WERI-Rb-1 (cell line): ENCODE measurements at regions not wholly inside any gene's neighbourhood (a gene's known extent, or its start where the extent isn't known, plus 50 kb on each side); places are given as distances from the start of the nearest gene placed in this dataset.

Experiments
- DNase-seq: peaks from one replicate; pipeline ENCODE4 v3.0.0-alpha.2; 2020
- H3K27ac ChIP-seq: fragments of 250-450 bp; sonication (Bioruptor Pico); 2 replicates; pipeline ENCODE4 v1.5.1; 2020; ENCODE audit warnings: mild to moderate bottlenecking, moderate library complexity
- H3K27me3 ChIP-seq: fragments of 250-450 bp; sonication (Bioruptor Pico); 2 replicates; pipeline ENCODE4 v1.5.1; 2021; ENCODE audit warnings: mild to moderate bottlenecking, low read depth, moderate library complexity; ENCODE audit not compliant: insufficient read depth, severe bottlenecking
- H3K36me3 ChIP-seq: fragments of 250-450 bp; sonication (Bioruptor Pico); 2 replicates; pipeline ENCODE4 v1.5.1; 2020; ENCODE audit warnings: mild to moderate bottlenecking, moderate library complexity
- H3K4me3 ChIP-seq: 2 replicates; pipeline ENCODE4 v1.5.1; 2011; ENCODE audit warnings: low read depth, mild to moderate bottlenecking, control low read depth, low read length
- H3K9me3 ChIP-seq: fragments of 250-450 bp; sonication (Bioruptor Pico); 2 replicates; pipeline ENCODE4 v1.5.1; 2021; ENCODE audit warnings: mild to moderate bottlenecking, moderate library complexity; ENCODE audit not compliant: severe bottlenecking
- CTCF ChIP-seq: IDR thresholded peaks from 2 replicates; pipeline ENCODE4 v1.5.1; 2011; ENCODE audit warnings: low read depth, mild to moderate bottlenecking, control low read depth, inconsistent platforms, low read length

DNA sequence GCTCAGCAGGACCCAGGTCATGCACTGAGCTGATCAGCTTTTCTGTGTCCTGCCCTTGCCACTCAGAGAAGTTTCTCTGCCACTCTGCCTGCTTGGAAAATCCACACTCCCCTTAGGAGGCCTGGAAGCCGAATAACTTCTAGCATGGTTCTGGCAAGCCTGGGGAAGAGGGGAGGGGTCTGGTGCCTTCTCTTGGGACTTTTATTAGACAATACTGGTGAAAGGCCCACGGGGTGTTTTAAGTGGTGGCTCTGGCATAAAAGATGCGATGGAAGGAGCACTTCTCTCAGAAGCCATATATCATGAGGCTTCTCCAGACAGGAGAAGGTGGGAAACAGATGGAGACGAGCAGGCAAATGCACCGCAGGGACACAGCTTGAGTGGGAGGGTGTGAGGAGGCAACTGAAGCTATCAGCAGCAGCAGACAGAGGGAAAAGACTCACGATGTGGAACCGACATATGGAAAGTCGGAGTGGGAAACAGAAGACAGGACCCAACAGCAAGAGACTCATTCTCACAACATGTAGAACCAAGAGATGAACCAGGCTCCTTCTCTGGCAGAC, 141.8 kb upstream of the CTNNA2 start:
- Histone ChIP-seq H3K27ac (no peak overlapping the region), H3K9me3 (no peaks in the 10 kb centered on the region), H3K36me3 (no peaks in the 10 kb centered on the region), H3K27me3 (no peaks in the 10 kb centered on the region), H3K4me3 (no peak overlapping the region)
- peak; percentile 9 for DNase-seq
- TF ChIP-seq CTCF = no peak

DNA sequence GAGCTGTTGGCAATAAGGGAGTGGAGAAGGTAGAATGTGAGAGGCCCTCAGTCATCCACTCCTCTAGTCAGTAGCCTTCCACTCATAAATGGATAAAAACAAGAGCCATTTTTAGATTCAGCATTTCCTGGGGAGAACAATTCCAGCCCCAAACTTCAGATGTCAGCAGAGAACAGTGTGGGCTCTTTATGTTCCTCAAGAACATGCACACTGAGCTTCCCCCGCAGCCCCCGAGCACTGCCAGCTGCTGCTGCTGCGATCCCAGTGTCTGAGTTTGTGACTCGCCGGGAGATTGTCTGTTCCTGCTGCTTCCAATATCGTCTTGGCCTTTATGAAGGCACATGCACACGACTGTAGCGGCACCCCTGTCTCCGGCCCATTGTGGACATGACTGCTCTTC, 143.7 kb upstream of the CTNNA2 start:
- Histone ChIP-seq H3K9me3 (no peaks in the 10 kb centered on the region), H3K27ac (no peak overlapping the region), H3K36me3 (no peaks in the 10 kb centered on the region), H3K27me3 (no peaks in the 10 kb centered on the region), H3K4me3 (no peak overlapping the region)
- DNase-seq = no peak
- TF ChIP-seq CTCF = no peak

DNA sequence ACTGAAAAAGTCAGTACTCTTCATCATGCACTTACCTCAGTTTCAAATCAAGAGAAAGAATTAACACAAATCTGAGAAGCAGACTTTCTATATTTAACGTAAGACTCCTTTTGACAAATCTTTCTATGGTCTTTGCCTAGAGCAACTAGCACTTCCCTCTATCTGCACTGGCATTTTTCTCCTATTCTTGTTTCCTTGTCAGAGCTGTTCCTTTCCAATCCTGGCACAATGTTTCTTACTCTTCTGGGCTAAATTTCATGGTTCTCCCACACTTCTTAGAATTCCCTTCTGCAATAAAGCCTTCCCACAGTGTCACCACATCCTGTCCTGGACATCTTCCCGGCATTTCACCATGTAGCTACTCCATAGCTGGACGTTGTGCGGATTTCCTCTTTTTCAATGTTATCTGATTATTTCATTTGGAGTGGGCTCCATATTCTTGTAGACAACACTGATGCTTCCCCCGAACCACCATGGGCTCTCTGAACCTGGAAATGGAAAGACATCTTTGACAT, 144.7 kb upstream of the CTNNA2 start:
- H3K27me3 ChIP-seq = no peaks in the 10 kb centered on the region
- H3K36me3 ChIP-seq = no peaks in the 10 kb centered on the region
- H3K27ac ChIP-seq = no peak overlapping the region
- no peak overlapping the region for H3K4me3 ChIP-seq
- peaks cover under 1% of the 10 kb centered on the region for H3K9me3 ChIP-seq
- no peak for TF ChIP-seq CTCF
- DNase-seq = no peak

DNA sequence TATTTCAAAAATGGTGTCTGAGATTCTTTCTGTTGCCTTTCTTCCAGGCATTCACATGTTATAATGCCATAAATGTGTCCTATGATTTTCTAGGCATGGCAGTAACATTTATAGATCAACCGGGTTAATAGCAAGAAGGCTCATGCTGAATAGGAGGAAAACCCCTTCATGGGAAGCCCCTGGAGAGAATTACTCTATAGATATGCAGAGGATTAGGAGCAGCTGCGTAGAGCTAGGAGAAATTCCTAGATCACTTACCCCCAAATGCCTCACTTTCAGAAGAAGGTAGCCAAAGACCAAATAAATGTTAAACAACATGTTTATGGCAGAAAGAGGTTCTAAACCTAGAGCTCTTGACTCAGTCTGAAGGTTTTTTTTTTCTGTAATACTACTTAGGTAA, 153.4 kb upstream of the CTNNA2 start:
- no peak for DNase-seq
- Histone ChIP-seq H3K27ac (no peak overlapping the region), H3K27me3 (no peaks in the 10 kb centered on the region), H3K9me3 (peaks cover 4% of the 10 kb centered on the region), H3K36me3 (no peaks in the 10 kb centered on the region), H3K4me3 (no peak overlapping the region)
- no peak for TF ChIP-seq CTCF

- no peak for TF ChIP-seq CTCF
- DNase-seq = no peak
- Histone ChIP-seq H3K27ac (no peak overlapping the region), H3K9me3 (no peaks in the 10 kb centered on the region), H3K27me3 (peaks cover 4% of the 10 kb centered on the region), H3K36me3 (no peaks in the 10 kb centered on the region), H3K4me3 (no peak overlapping the region)
These were observed 157.3 kb upstream of the CTNNA2 start for GRCh38 chr2:79355569-79355968.

DNA sequence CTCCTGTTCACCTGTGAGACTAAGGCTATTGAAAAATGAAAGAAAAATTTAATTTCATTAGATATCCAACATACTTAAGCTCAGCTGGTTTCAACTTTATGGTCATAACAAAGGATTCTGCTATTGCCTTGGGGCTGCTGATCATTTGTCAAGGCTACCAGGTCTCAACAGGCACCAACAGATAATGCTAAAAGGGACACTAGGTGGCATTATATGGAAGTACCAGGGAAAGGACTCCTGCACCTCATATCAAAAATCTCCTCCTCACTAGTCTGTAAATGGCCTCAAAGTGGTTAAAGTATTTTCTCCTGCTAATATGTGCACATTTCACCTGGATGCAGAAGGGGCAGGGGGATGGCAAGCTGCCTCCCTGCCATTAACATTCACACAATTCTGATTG, 167.9 kb upstream of the REG3A start:
- TF ChIP-seq CTCF = 0 out of 2 replicates have a peak, but pooled peaks have one; percentile 33
- Histone ChIP-seq H3K27ac (no peak overlapping the region), H3K36me3 (no peaks in the 10 kb centered on the region), H3K4me3 (no peak overlapping the region), H3K9me3 (no peaks in the 10 kb centered on the region), H3K27me3 (peaks cover 11% of the 10 kb centered on the region)
- DNase-seq = no peak
